ENCODE measurements at regions not wholly inside any gene's neighbourhood (a gene's known extent, or its start where the extent isn't known, plus 50 kb on each side); places are given as distances from the start of the nearest gene placed in this dataset.

GRCh38 chr6:6920987-6921313 is 186.8 kb upstream of the RREB1 start:
- BruUV-seq (replicated peaks): no TSS peak
- H3K27me3 ChIP-seq (ENCODE audit: control insufficient read depth in 2 of 2, insufficient read depth in 2 of 2, low read length in 2 of 2): no peaks in the 10 kb centered on the region
- H3K9me3 ChIP-seq (replicated peaks; ENCODE audit: control insufficient read depth, insufficient read depth, low read depth, low read length): no peaks in the 10 kb centered on the region
- H3K4me3 ChIP-seq: no peak overlapping the region
- ATAC-seq (no peak), FAIRE-seq (no peak), DNase-seq (ENCODE audit: extremely low read depth in 1 of 4, low spot score in 3 of 4) (no peak)
- ChIA-PET CTCF (ENCODE audit: low intra/inter-chr PET ratio) (no interaction called here), POLR2A (interaction anchor here (0.5 to 0.7 kb wide), 2 partner anchors 86 to 602 kb away, joined by 3 read pairs; no protein-coding TSS in a partner anchor)
- no peaks in the 10 kb centered on the region for H3K79me2 ChIP-seq (ENCODE audit: control insufficient read depth, insufficient read depth, low read length)
- H4K20me1 ChIP-seq (replicated peaks; ENCODE audit: control insufficient read depth, insufficient read depth, low read length): no peaks in the 10 kb centered on the region
- intact Hi-C loops (cut with micrococcal nuclease): loop anchor here (10.0 kb wide), 1 partner anchor 324 kb away; no protein-coding TSS in a partner anchor
- H3K27ac ChIP-seq (ENCODE audit: extremely low read depth, low read depth, low read length): no peak overlapping the region
- no peak for TF ChIP-seq ZNF507 (tag; conservative IDR thresholded peaks at IDR 0.05)
- no peak overlapping the region for H3K4me2 ChIP-seq (ENCODE audit: insufficient read depth, low read length)
- in situ Hi-C loops (cut with MboI): no loop called here
- no peak overlapping the region for H2AFZ ChIP-seq (ENCODE audit: low read depth, low read length)
- 33% methylated on average over 7 of the region's 7 CpGs for WGBS (ENCODE audit: insufficient coverage, low coverage, missing lambda C conversion rate)
- no peaks in the 10 kb centered on the region for H3K9me1 ChIP-seq (ENCODE audit: control insufficient read depth, insufficient read depth, low read length)
- H3K36me3 ChIP-seq (ENCODE audit: control insufficient read depth, insufficient read depth, low read length): no peaks in the 10 kb centered on the region
- no peak overlapping the region for H3K9ac ChIP-seq (ENCODE audit: insufficient read depth in 1 of 2, low read depth in 2 of 2, low read length in 2 of 2)
- H3K4me1 ChIP-seq (replicated peaks in 1 of 2; ENCODE audit: control insufficient read depth in 2 of 2, insufficient read depth in 2 of 2, low read length in 2 of 2): peaks cover 5 to 7% of the 10 kb centered on the region in 2 experiments; a peak in 4 of 5 replicates

GRCh38 chr6:6922166-6922565 is 185.6 kb upstream of the RREB1 start:
- Histone ChIP-seq H3K36me3 (ENCODE audit: control insufficient read depth, insufficient read depth, low read length) (no peaks in the 10 kb centered on the region), H3K9me3 (replicated peaks; ENCODE audit: control insufficient read depth, insufficient read depth, low read depth, low read length) (no peaks in the 10 kb centered on the region), H3K4me2 (ENCODE audit: insufficient read depth, low read length) (no peak overlapping the region), H3K9me1 (ENCODE audit: control insufficient read depth, insufficient read depth, low read length) (no peaks in the 10 kb centered on the region), H4K20me1 (replicated peaks; ENCODE audit: control insufficient read depth, insufficient read depth, low read length) (no peaks in the 10 kb centered on the region), H3K9ac (ENCODE audit: insufficient read depth in 1 of 2, low read depth in 2 of 2, low read length in 2 of 2) (no peak overlapping the region), H2AFZ (ENCODE audit: low read depth, low read length) (no peak overlapping the region), H3K27me3 (ENCODE audit: control insufficient read depth in 2 of 2, insufficient read depth in 2 of 2, low read length in 2 of 2) (no peaks in the 10 kb centered on the region), H3K4me1 (replicated peaks in 1 of 2; ENCODE audit: control insufficient read depth in 2 of 2, insufficient read depth in 2 of 2, low read length in 2 of 2) (peaks cover 0 to 6% of the 10 kb centered on the region in 2 experiments; a peak in 3 of 5 replicates), H3K79me2 (ENCODE audit: control insufficient read depth, insufficient read depth, low read length) (no peaks in the 10 kb centered on the region), H3K4me3 (no peak overlapping the region), H3K27ac (ENCODE audit: extremely low read depth, low read depth, low read length) (no peak overlapping the region)
- ATAC-seq: no peak
- CTCF ChIA-PET (ENCODE audit: low intra/inter-chr PET ratio): no interaction called here
- in situ Hi-C loops (cut with MboI) (no loop called here), intact Hi-C loops (cut with micrococcal nuclease) (loop anchor here (10.0 kb wide), 1 partner anchor 323 kb away; no protein-coding TSS in a partner anchor)
- 20% methylated on average over 1 of the region's 1 CpG for WGBS (ENCODE audit: insufficient coverage, low coverage, missing lambda C conversion rate)
- FAIRE-seq: no peak
- POLR2A ChIA-PET: interaction anchor here (0.6 to 1.9 kb wide), 2 partner anchors 11 to 214 kb away, joined by 3 to 4 read pairs; no protein-coding TSS in a partner anchor
- DNase-seq (ENCODE audit: extremely low read depth in 1 of 4, low spot score in 3 of 4): no peak
- BruUV-seq (replicated peaks): no TSS peak
- TF ChIP-seq E2F5 (CRISPR knock-in tag; IDR thresholded peaks at IDR 0.05): no peak
- TF ChIP-seq ZBTB1 (CRISPR knock-in tag; IDR thresholded peaks at IDR 0.05; ENCODE audit: borderline replicate concordance, low read depth): no peak
- no peak for TF ChIP-seq ZNF175 (CRISPR knock-in tag; IDR thresholded peaks at IDR 0.05; ENCODE audit: low read depth)
- TF ChIP-seq ZNF277 (CRISPR knock-in tag; IDR thresholded peaks at IDR 0.05; ENCODE audit: borderline replicate concordance): no peak
- no peak for TF ChIP-seq ZMIZ1 (IDR thresholded peaks at IDR 0.05; ENCODE audit: low read depth in 2 of 2, low read length in 2 of 2)
- TF ChIP-seq TRIM25 (IDR thresholded peaks at IDR 0.05; ENCODE audit: borderline replicate concordance): no peak

All from K562 (cell line).